ENCODE measurements at regions not wholly inside any gene's neighbourhood (a gene's known extent, or its start where the extent isn't known, plus 50 kb on each side); places are given as distances from the start of the nearest gene placed in this dataset.

- H3F3A ChIP-seq (ENCODE audit: insufficient read depth, low read length): no peaks in the 10 kb centered on the region
- TF ChIP-seq CTCF (IDR thresholded peaks at IDR 0.05; ENCODE audit: low read length) (no peak), EZH2 (IDR thresholded peaks at IDR 0.05; ENCODE audit: borderline replicate concordance, low read length) (no peak)
- no peak overlapping the region for H3K4me3 ChIP-seq (ENCODE audit: low read depth, low read length, poor library complexity, severe bottlenecking)
- H3K27ac ChIP-seq (ENCODE audit: low read depth, low read length, poor library complexity, severe bottlenecking): no peak overlapping the region
- H3K4me1 ChIP-seq (ENCODE audit: insufficient read depth, low read length, severe bottlenecking): no peaks in the 10 kb centered on the region
- no peaks in the 10 kb centered on the region for H4K20me1 ChIP-seq (ENCODE audit: insufficient read depth, low read length)
- no peak overlapping the region for H3K9ac ChIP-seq (ENCODE audit: low read length)
- H3K9me2 ChIP-seq (ENCODE audit: low read depth, low read length): no peaks in the 10 kb centered on the region
- H2AFZ ChIP-seq (ENCODE audit: low read length): no peak overlapping the region
- no peak overlapping the region for H3K4me2 ChIP-seq (ENCODE audit: low read length)
- H3K36me3 ChIP-seq (ENCODE audit: insufficient read depth, low read length): no peaks in the 10 kb centered on the region
- H3K79me2 ChIP-seq (ENCODE audit: insufficient read depth, low read length): no peaks in the 10 kb centered on the region
- no peaks in the 10 kb centered on the region for H3K27me3 ChIP-seq (ENCODE audit: insufficient read depth, low read length)
- no peaks in the 10 kb centered on the region for H3K9me3 ChIP-seq (ENCODE audit: low read length)
These were observed 81.6 kb upstream of the CALM2 start for GRCh38 chr2:47257946-47258348.

- H4K20me1 ChIP-seq (ENCODE audit: insufficient read depth, low read length): no peaks in the 10 kb centered on the region
- TF ChIP-seq CTCF (IDR thresholded peaks at IDR 0.05; ENCODE audit: low read length) (no peak), EZH2 (IDR thresholded peaks at IDR 0.05; ENCODE audit: borderline replicate concordance, low read length) (no peak)
- no peak overlapping the region for H3K4me3 ChIP-seq (ENCODE audit: low read depth, low read length, poor library complexity, severe bottlenecking)
- H3K27ac ChIP-seq (ENCODE audit: low read depth, low read length, poor library complexity, severe bottlenecking): no peak overlapping the region
- no peaks in the 10 kb centered on the region for H3F3A ChIP-seq (ENCODE audit: insufficient read depth, low read length)
- H3K36me3 ChIP-seq (ENCODE audit: insufficient read depth, low read length): no peaks in the 10 kb centered on the region
- H3K9me3 ChIP-seq (ENCODE audit: low read length): no peaks in the 10 kb centered on the region
- no peaks in the 10 kb centered on the region for H3K9me2 ChIP-seq (ENCODE audit: low read depth, low read length)
- no peak overlapping the region for H3K4me2 ChIP-seq (ENCODE audit: low read length)
- no peaks in the 10 kb centered on the region for H3K79me2 ChIP-seq (ENCODE audit: insufficient read depth, low read length)
- H3K4me1 ChIP-seq (ENCODE audit: insufficient read depth, low read length, severe bottlenecking): no peaks in the 10 kb centered on the region
- H3K9ac ChIP-seq (ENCODE audit: low read length): no peak overlapping the region
- H3K27me3 ChIP-seq (ENCODE audit: insufficient read depth, low read length): no peaks in the 10 kb centered on the region
- no peak overlapping the region for H2AFZ ChIP-seq (ENCODE audit: low read length)
These were observed 80.2 kb upstream of the CALM2 start for GRCh38 chr2:47256416-47257087.

- Histone ChIP-seq H3K9ac (ENCODE audit: low read length) (no peak overlapping the region), H4K20me1 (ENCODE audit: insufficient read depth, low read length) (no peaks in the 10 kb centered on the region), H3K27me3 (ENCODE audit: insufficient read depth, low read length) (no peaks in the 10 kb centered on the region), H3K9me2 (ENCODE audit: low read depth, low read length) (no peaks in the 10 kb centered on the region), H3K4me2 (ENCODE audit: low read length) (no peak overlapping the region), H3K79me2 (ENCODE audit: insufficient read depth, low read length) (no peaks in the 10 kb centered on the region), H3K27ac (ENCODE audit: low read depth, low read length, poor library complexity, severe bottlenecking) (no peak overlapping the region), H3K9me3 (ENCODE audit: low read length) (no peaks in the 10 kb centered on the region), H3K4me1 (ENCODE audit: insufficient read depth, low read length, severe bottlenecking) (no peaks in the 10 kb centered on the region), H3K36me3 (ENCODE audit: insufficient read depth, low read length) (no peaks in the 10 kb centered on the region), H3K4me3 (ENCODE audit: low read depth, low read length, poor library complexity, severe bottlenecking) (no peak overlapping the region), H2AFZ (ENCODE audit: low read length) (no peak overlapping the region), H3F3A (ENCODE audit: insufficient read depth, low read length) (no peaks in the 10 kb centered on the region)
- TF ChIP-seq EZH2 (IDR thresholded peaks at IDR 0.05; ENCODE audit: borderline replicate concordance, low read length) (no peak), CTCF (IDR thresholded peaks at IDR 0.05; ENCODE audit: low read length) (no peak)
These were observed 79.5 kb upstream of the CALM2 start for GRCh38 chr2:47255794-47256193.
